ENCODE measurements at regions not wholly inside any gene's neighbourhood (a gene's known extent, or its start where the extent isn't known, plus 50 kb on each side); places are given as distances from the start of the nearest gene placed in this dataset.

DNA sequence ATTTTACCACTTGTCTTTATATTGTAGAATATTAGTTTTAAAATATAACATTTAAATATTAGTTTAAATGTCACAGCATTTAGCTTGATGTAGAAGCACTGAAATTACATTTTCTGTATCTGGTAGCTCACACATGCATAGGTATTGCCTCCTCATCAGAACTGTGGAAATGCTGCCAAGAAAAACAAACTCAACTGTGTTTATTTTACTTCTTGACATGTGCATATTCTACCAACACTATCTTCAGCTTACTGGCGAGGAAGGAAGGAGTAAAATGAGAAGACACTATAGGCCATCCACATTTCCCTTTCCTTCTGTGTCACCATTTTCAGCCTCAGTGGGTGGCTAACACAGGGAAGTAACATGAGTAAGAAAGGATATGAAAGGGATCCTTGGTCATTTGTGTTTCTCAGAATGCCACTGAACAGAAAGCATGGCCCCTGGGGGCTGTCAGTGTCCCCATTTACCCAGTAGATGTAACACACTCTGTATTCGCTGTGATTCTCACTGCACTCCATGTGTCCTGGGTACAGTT, 81.0 kb upstream of the HTR4 start:
- TF ChIP-seq, protein P1, sequence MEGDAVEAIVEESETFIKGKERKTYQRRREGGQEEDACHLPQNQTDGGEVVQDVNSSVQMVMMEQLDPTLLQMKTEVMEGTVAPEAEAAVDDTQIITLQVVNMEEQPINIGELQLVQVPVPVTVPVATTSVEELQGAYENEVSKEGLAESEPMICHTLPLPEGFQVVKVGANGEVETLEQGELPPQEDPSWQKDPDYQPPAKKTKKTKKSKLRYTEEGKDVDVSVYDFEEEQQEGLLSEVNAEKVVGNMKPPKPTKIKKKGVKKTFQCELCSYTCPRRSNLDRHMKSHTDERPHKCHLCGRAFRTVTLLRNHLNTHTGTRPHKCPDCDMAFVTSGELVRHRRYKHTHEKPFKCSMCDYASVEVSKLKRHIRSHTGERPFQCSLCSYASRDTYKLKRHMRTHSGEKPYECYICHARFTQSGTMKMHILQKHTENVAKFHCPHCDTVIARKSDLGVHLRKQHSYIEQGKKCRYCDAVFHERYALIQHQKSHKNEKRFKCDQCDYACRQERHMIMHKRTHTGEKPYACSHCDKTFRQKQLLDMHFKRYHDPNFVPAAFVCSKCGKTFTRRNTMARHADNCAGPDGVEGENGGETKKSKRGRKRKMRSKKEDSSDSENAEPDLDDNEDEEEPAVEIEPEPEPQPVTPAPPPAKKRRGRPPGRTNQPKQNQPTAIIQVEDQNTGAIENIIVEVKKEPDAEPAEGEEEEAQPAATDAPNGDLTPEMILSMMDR (IDR thresholded peaks at IDR 0.05) = no peak
- no peak for TF ChIP-seq NFIC (IDR thresholded peaks at IDR 0.05; ENCODE audit: borderline replicate concordance)
- TF ChIP-seq, protein P2, sequence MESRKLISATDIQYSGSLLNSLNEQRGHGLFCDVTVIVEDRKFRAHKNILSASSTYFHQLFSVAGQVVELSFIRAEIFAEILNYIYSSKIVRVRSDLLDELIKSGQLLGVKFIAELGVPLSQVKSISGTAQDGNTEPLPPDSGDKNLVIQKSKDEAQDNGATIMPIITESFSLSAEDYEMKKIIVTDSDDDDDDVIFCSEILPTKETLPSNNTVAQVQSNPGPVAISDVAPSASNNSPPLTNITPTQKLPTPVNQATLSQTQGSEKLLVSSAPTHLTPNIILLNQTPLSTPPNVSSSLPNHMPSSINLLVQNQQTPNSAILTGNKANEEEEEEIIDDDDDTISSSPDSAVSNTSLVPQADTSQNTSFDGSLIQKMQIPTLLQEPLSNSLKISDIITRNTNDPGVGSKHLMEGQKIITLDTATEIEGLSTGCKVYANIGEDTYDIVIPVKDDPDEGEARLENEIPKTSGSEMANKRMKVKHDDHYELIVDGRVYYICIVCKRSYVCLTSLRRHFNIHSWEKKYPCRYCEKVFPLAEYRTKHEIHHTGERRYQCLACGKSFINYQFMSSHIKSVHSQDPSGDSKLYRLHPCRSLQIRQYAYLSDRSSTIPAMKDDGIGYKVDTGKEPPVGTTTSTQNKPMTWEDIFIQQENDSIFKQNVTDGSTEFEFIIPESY (IDR thresholded peaks at IDR 0.05; ENCODE audit: borderline replicate concordance, low read depth) = no peak
- TF ChIP-seq RFX5 (IDR thresholded peaks at IDR 0.05; ENCODE audit: low read length) = no peak
- no peak for TF ChIP-seq EP300 (IDR thresholded peaks at IDR 0.05; ENCODE audit: borderline replicate concordance in 1 of 2, low read depth in 1 of 2, low read length in 1 of 2)
- TF ChIP-seq, protein P3, sequence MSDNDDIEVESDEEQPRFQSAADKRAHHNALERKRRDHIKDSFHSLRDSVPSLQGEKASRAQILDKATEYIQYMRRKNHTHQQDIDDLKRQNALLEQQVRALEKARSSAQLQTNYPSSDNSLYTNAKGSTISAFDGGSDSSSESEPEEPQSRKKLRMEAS (IDR thresholded peaks at IDR 0.05; ENCODE audit: low read depth) = no peak
- no peak for TF ChIP-seq YY1 (IDR thresholded peaks at IDR 0.05; ENCODE audit: low read depth)
- TF ChIP-seq POLR2AphosphoS5 (IDR thresholded peaks at IDR 0.05; ENCODE audit: low read depth, low read length) = no peak
- no peak for TF ChIP-seq RCOR1 (IDR thresholded peaks at IDR 0.05; ENCODE audit: low read length)
- TF ChIP-seq, protein P4, sequence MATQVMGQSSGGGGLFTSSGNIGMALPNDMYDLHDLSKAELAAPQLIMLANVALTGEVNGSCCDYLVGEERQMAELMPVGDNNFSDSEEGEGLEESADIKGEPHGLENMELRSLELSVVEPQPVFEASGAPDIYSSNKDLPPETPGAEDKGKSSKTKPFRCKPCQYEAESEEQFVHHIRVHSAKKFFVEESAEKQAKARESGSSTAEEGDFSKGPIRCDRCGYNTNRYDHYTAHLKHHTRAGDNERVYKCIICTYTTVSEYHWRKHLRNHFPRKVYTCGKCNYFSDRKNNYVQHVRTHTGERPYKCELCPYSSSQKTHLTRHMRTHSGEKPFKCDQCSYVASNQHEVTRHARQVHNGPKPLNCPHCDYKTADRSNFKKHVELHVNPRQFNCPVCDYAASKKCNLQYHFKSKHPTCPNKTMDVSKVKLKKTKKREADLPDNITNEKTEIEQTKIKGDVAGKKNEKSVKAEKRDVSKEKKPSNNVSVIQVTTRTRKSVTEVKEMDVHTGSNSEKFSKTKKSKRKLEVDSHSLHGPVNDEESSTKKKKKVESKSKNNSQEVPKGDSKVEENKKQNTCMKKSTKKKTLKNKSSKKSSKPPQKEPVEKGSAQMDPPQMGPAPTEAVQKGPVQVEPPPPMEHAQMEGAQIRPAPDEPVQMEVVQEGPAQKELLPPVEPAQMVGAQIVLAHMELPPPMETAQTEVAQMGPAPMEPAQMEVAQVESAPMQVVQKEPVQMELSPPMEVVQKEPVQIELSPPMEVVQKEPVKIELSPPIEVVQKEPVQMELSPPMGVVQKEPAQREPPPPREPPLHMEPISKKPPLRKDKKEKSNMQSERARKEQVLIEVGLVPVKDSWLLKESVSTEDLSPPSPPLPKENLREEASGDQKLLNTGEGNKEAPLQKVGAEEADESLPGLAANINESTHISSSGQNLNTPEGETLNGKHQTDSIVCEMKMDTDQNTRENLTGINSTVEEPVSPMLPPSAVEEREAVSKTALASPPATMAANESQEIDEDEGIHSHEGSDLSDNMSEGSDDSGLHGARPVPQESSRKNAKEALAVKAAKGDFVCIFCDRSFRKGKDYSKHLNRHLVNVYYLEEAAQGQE (IDR thresholded peaks at IDR 0.05; ENCODE audit: low read depth, low read length) = no peak
- TF ChIP-seq JUND (IDR thresholded peaks at IDR 0.05) = no peak
- no peak for TF ChIP-seq FOXM1 (IDR thresholded peaks at IDR 0.05; ENCODE audit: low read depth)
- no peak for TF ChIP-seq GABPA (IDR thresholded peaks at IDR 0.05; ENCODE audit: low read depth)
